ENCODE measurements at regions not wholly inside any gene's neighbourhood (a gene's known extent, or its start where the extent isn't known, plus 50 kb on each side); places are given as distances from the start of the nearest gene placed in this dataset.
"Not testable (repeated sequence)": the region's sequence is repeated elsewhere in the genome, so short reads cannot be mapped to it uniquely, and the experiment has no call there.

GRCh38 chr17:5864741-5865657 lies 205.2 kb upstream of the WSCD1 start:
- DNase-seq (ENCODE audit: low spot score) (no peak), FAIRE-seq (no peak)

GRCh38 chr17:5866978-5867377 lies 203.2 kb upstream of the WSCD1 start:
- FAIRE-seq = no peak
- no peak for DNase-seq (ENCODE audit: low spot score)

GRCh38 chr17:5869041-5869745 lies 201.0 kb upstream of the WSCD1 start:
- DNase-seq (ENCODE audit: low spot score) (no peak), FAIRE-seq (no peak)

- FAIRE-seq (no peak), DNase-seq (ENCODE audit: low spot score) (no peak)
Measured at GRCh38 chr17:5870231-5870953, 199.8 kb upstream of the WSCD1 start.

- DNase-seq (ENCODE audit: low spot score) = no peak
- FAIRE-seq = no peak
Measured at GRCh38 chr17:5871666-5872065, 198.5 kb upstream of the WSCD1 start.

GRCh38 chr17:5872831-5873230 lies 197.3 kb upstream of the WSCD1 start:
- no peak for FAIRE-seq

GRCh38 chr17:5873781-5874180 lies 196.4 kb upstream of the WSCD1 start:
- no peak for FAIRE-seq
- DNase-seq (ENCODE audit: low spot score) = no peak

More at GRCh38 chr17:5872831-5873230, 197.3 kb upstream of the WSCD1 start:
- DNase-seq (ENCODE audit: low spot score) = no peak

GRCh38 chr17:5874486-5874885 lies 195.7 kb upstream of the WSCD1 start:
- DNase-seq (ENCODE audit: low spot score) (no peak), FAIRE-seq (no peak)

- DNase-seq (ENCODE audit: low spot score) = no peak
- FAIRE-seq = no peak
Measured at GRCh38 chr17:5877366-5877765, 192.8 kb upstream of the WSCD1 start.

- FAIRE-seq = no peak
- no peak for DNase-seq (ENCODE audit: low spot score)
Measured at GRCh38 chr17:5877948-5878347, 192.2 kb upstream of the WSCD1 start.

- FAIRE-seq = no peak
- DNase-seq (ENCODE audit: low spot score) = no peak
Measured at GRCh38 chr17:5881849-5882248, 188.3 kb upstream of the WSCD1 start.

GRCh38 chr17:5883775-5884665 lies 186.2 kb upstream of the WSCD1 start:
- DNase-seq (ENCODE audit: low spot score) (no peak), FAIRE-seq (no peak)

- no peak for FAIRE-seq
- DNase-seq (ENCODE audit: low spot score) = no peak
Measured at GRCh38 chr17:5885336-5885735, 184.8 kb upstream of the WSCD1 start.

GRCh38 chr17:5888811-5889210 lies 181.4 kb upstream of the WSCD1 start:
- FAIRE-seq = no peak

GRCh38 chr17:5892921-5893675 lies 177.1 kb upstream of the WSCD1 start:
- no peak for FAIRE-seq

More at GRCh38 chr17:5888811-5889210, 181.4 kb upstream of the WSCD1 start:
- no peak for DNase-seq (ENCODE audit: low spot score)

GRCh38 chr17:5893741-5894140 lies 176.4 kb upstream of the WSCD1 start:
- FAIRE-seq = no peak
- DNase-seq (ENCODE audit: low spot score) = no peak

More at GRCh38 chr17:5892921-5893675, 177.1 kb upstream of the WSCD1 start:
- DNase-seq (ENCODE audit: low spot score) = no peak

GRCh38 chr17:5895276-5895675 lies 174.9 kb upstream of the WSCD1 start:
- FAIRE-seq = no peak
- no peak for DNase-seq (ENCODE audit: low spot score)

GRCh38 chr17:5896215-5896614 lies 174.0 kb upstream of the WSCD1 start:
- FAIRE-seq = no peak
- no peak for DNase-seq (ENCODE audit: low spot score)

- FAIRE-seq = no peak
- DNase-seq (ENCODE audit: low spot score) = no peak
Measured at GRCh38 chr17:5897275-5897911, 172.8 kb upstream of the WSCD1 start.

- FAIRE-seq; DNase-seq (ENCODE audit: low spot score): not testable (repeated sequence)
Measured at GRCh38 chr17:5897981-5898380, 172.2 kb upstream of the WSCD1 start.

All from urothelium cell line (cell line).